ENCODE measurements at regions not wholly inside any gene's neighbourhood (a gene's known extent, or its start where the extent isn't known, plus 50 kb on each side); places are given as distances from the start of the nearest gene placed in this dataset.

DNA sequence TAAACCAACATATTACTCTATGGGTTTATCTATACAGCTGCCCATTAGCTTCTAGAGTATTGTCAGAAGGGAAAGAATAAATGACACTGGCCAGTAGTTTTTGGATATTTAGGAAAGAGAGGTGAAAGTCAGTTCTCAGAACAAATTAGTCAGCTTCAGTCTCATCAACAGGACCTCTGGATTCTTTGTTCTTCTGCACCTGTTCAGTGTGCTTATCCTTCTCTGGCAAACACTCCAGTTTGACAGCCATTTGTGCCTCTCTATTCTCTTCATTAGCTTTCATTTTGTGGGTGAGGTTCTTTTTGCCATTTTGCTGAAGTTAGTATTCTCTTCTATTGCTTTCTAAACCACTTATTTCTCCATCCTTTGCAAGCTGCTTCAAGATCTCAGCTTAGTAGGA lies 107.0 kb downstream of the PCDH18 start:
- H3K9me3 ChIP-seq (ENCODE audit: control insufficient read depth, low read length) = no peaks in the 10 kb centered on the region
- H3K9ac ChIP-seq = no peak overlapping the region
- H3K79me2 ChIP-seq = no peaks in the 10 kb centered on the region
- H3K27me3 ChIP-seq (ENCODE audit: control insufficient read depth, insufficient read depth, low read length) = no peaks in the 10 kb centered on the region
- H3K36me3 ChIP-seq (ENCODE audit: control insufficient read depth, insufficient read depth, low read length) = no peaks in the 10 kb centered on the region
- H3K4me2 ChIP-seq (ENCODE audit: low read length) = no peak overlapping the region
- TF ChIP-seq, protein P1, sequence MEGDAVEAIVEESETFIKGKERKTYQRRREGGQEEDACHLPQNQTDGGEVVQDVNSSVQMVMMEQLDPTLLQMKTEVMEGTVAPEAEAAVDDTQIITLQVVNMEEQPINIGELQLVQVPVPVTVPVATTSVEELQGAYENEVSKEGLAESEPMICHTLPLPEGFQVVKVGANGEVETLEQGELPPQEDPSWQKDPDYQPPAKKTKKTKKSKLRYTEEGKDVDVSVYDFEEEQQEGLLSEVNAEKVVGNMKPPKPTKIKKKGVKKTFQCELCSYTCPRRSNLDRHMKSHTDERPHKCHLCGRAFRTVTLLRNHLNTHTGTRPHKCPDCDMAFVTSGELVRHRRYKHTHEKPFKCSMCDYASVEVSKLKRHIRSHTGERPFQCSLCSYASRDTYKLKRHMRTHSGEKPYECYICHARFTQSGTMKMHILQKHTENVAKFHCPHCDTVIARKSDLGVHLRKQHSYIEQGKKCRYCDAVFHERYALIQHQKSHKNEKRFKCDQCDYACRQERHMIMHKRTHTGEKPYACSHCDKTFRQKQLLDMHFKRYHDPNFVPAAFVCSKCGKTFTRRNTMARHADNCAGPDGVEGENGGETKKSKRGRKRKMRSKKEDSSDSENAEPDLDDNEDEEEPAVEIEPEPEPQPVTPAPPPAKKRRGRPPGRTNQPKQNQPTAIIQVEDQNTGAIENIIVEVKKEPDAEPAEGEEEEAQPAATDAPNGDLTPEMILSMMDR (IDR thresholded peaks at IDR 0.05) = no peak
- H3K4me1 ChIP-seq = no peaks in the 10 kb centered on the region
- H3K27ac ChIP-seq = no peak overlapping the region
- no peak overlapping the region for H2AFZ ChIP-seq
- no peak overlapping the region for H3K4me3 ChIP-seq (ENCODE audit: low read depth, low read length)

DNA sequence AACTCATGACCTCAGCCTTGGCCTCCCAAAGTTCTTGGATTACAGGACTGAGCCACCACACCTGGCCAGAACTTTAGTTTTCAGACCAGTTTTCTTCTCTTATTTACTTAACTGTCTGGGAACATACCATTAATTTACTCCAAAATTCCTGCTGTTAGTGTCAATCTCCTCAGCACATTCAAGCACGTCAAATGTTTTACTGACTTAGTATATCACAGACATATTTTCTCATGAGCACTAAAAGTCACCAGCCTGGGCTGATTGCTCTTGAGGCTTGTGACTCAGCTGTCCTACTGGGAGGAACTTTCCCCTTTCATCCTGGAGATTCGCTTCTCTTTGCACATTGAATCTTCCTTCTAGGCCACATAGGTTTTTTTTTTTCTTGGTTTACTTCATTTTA lies 109.6 kb downstream of the PCDH18 start:
- no peak overlapping the region for H3K4me3 ChIP-seq (ENCODE audit: low read depth, low read length)
- TF ChIP-seq, protein P1 (IDR thresholded peaks at IDR 0.05) = no peak
- no peaks in the 10 kb centered on the region for H3K36me3 ChIP-seq (ENCODE audit: control insufficient read depth, insufficient read depth, low read length)
- H3K27me3 ChIP-seq (ENCODE audit: control insufficient read depth, insufficient read depth, low read length) = no peaks in the 10 kb centered on the region
- H3K9ac ChIP-seq = no peak overlapping the region
- H3K4me2 ChIP-seq (ENCODE audit: low read length) = no peak overlapping the region
- no peaks in the 10 kb centered on the region for H3K4me1 ChIP-seq
- no peaks in the 10 kb centered on the region for H3K9me3 ChIP-seq (ENCODE audit: control insufficient read depth, low read length)
- no peak overlapping the region for H2AFZ ChIP-seq
- no peak overlapping the region for H3K27ac ChIP-seq
- no peaks in the 10 kb centered on the region for H3K79me2 ChIP-seq

DNA sequence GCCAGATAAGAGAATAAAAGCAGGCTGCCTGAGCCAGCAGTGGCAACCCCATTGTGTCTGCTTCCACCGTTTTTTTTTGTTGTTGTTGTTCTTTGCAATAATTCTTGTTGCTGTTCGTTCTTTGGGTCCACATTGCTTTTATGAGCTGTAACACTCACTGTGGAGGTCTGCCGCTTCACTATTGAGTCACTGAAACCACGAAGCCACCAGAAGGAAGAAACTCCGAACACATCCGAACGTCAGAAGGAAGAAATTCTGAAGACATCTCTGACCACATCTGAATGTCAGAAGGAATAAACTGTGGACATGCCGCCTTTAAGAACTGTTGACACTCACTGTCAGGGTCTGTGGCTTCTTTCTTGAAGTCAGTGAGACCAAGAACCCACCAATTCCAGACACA lies 110.5 kb downstream of the PCDH18 start:
- no peaks in the 10 kb centered on the region for H3K79me2 ChIP-seq
- H3K27ac ChIP-seq = no peak overlapping the region
- H3K36me3 ChIP-seq (ENCODE audit: control insufficient read depth, insufficient read depth, low read length) = no peaks in the 10 kb centered on the region
- H3K9me3 ChIP-seq (ENCODE audit: control insufficient read depth, low read length) = no peaks in the 10 kb centered on the region
- H3K9ac ChIP-seq = no peak overlapping the region
- H3K4me2 ChIP-seq (ENCODE audit: low read length) = no peak overlapping the region
- TF ChIP-seq, protein P1 (IDR thresholded peaks at IDR 0.05) = no peak
- H2AFZ ChIP-seq = no peak overlapping the region
- no peaks in the 10 kb centered on the region for H3K27me3 ChIP-seq (ENCODE audit: control insufficient read depth, insufficient read depth, low read length)
- no peaks in the 10 kb centered on the region for H3K4me1 ChIP-seq
- H3K4me3 ChIP-seq (ENCODE audit: low read depth, low read length) = no peak overlapping the region

- no peak overlapping the region for H3K27ac ChIP-seq
- H3K36me3 ChIP-seq (ENCODE audit: control insufficient read depth, insufficient read depth, low read length) = no peaks in the 10 kb centered on the region
- no peaks in the 10 kb centered on the region for H3K27me3 ChIP-seq (ENCODE audit: control insufficient read depth, insufficient read depth, low read length)
- H3K4me2 ChIP-seq (ENCODE audit: low read length) = no peak overlapping the region
- no peak overlapping the region for H2AFZ ChIP-seq
- TF ChIP-seq, protein P1 (IDR thresholded peaks at IDR 0.05) = no peak
- H3K4me1 ChIP-seq = no peaks in the 10 kb centered on the region
- H3K9ac ChIP-seq = no peak overlapping the region
- H3K9me3 ChIP-seq (ENCODE audit: control insufficient read depth, low read length) = no peaks in the 10 kb centered on the region
- H3K79me2 ChIP-seq = no peaks in the 10 kb centered on the region
- H3K4me3 ChIP-seq (ENCODE audit: low read depth, low read length) = no peak overlapping the region
Observed at GRCh38 chr4:137420901-137421396, 111.3 kb downstream of the PCDH18 start.

- Histone ChIP-seq H3K9me3 (ENCODE audit: control insufficient read depth, low read length) (no peaks in the 10 kb centered on the region), H2AFZ (no peak overlapping the region), H3K9ac (no peak overlapping the region), H3K27me3 (ENCODE audit: control insufficient read depth, insufficient read depth, low read length) (no peaks in the 10 kb centered on the region), H3K4me2 (ENCODE audit: low read length) (no peak overlapping the region), H3K79me2 (no peaks in the 10 kb centered on the region), H3K4me3 (ENCODE audit: low read depth, low read length) (no peak overlapping the region), H3K36me3 (ENCODE audit: control insufficient read depth, insufficient read depth, low read length) (no peaks in the 10 kb centered on the region), H3K4me1 (no peaks in the 10 kb centered on the region), H3K27ac (no peak overlapping the region)
- TF ChIP-seq, protein P1 (IDR thresholded peaks at IDR 0.05) = no peak
Observed at GRCh38 chr4:137417676-137418075, 114.6 kb downstream of the PCDH18 start.

Data from parathyroid adenoma (tissue), 2 donors.